ENCODE measurements at regions not wholly inside any gene's neighbourhood (a gene's known extent, or its start where the extent isn't known, plus 50 kb on each side); places are given as distances from the start of the nearest gene placed in this dataset.
"Not testable (repeated sequence)": the region's sequence is repeated elsewhere in the genome, so short reads cannot be mapped to it uniquely, and the experiment has no call there.

DNA sequence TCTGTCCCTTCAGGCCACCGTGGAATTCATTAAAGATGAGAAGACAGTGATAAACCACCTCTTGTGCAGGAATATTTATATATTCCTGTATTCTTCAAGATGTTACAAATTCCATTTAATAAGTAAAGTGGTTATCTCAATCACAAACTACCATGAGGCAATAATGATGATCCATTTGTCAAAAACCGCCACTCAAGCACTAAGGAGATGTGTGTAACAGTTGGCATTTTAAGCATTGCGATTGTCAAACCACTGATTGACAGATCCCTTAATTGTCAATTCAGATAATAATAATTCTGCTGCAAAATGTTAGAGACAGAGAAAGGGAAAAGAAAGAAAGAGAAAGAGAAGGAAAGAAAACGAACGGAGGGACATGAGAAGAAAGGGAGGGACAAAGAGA lies 476.1 kb upstream of the RBFOX1 start:
- no peak for DNase-seq (ENCODE audit: low read depth in 2 of 2)

DNA sequence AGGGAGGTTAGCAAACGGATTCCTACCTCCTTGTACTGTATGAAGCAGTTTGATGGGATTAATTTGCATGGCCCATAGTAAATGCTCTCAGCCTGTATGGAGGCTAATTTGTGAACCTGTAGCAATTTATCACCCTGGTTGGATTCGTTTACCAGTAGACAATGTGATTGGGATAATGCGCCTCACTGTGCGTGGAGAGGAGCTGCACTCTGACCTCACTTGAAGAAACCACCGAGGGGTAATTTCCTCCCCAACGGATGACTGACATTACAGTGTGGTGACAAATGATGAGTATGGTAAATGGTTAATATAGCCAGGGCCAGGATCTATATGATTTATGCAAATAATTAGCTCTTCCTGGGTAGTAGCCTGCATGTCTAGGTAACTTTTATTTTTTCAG lies 479.1 kb upstream of the RBFOX1 start:
- no peak for DNase-seq (ENCODE audit: low read depth in 2 of 2)

GRCh38 chr16:6852643-6853225 lies 479.9 kb upstream of the RBFOX1 start:
- DNase-seq (ENCODE audit: low read depth in 2 of 2): no peak

- no peak for DNase-seq (ENCODE audit: low read depth in 2 of 2)
Measured at GRCh38 chr16:6846452-6846851, 486.2 kb upstream of the RBFOX1 start.

GRCh38 chr16:6841392-6841791 lies 491.3 kb upstream of the RBFOX1 start:
- no peak for DNase-seq (ENCODE audit: low read depth in 2 of 2)

DNA sequence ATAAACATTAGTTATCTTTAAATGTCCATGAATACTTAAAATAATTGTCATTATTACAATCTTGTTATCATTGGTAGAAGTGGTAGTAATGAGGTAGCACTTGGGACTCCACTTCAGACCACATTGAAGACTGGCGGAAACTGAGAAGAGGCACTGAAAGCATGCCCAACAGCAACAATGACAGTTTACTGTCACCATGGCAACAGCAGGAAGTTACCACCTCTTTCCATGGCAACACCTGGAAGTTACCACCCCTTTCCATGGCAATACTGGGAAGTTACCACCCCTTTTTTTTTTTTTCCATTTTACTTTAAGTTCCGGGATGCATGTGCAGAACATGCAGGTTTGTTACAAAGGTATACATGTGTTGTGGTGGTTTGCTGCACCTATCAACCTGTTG lies 494.9 kb upstream of the RBFOX1 start:
- no peak for DNase-seq (ENCODE audit: low read depth in 2 of 2)

DNA sequence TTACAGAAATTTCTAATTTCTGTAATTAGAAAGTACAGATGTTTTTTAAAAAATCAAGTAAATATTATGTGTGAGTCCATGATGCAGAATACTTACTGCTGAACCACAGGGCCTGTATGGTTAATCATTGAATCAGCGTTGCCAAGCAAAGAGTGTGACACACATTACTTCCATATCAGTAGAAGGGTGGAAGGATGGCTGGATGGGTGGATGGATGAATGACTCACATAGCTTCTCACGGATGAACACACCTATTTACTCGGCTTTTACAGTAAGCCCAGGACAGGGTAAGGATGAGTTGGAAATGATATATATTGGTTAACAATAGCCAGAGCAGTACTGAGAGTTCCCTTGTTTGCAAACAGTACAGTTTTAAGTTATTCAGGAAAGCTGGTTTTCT lies 495.9 kb upstream of the RBFOX1 start:
- no peak for DNase-seq (ENCODE audit: low read depth in 2 of 2)

DNA sequence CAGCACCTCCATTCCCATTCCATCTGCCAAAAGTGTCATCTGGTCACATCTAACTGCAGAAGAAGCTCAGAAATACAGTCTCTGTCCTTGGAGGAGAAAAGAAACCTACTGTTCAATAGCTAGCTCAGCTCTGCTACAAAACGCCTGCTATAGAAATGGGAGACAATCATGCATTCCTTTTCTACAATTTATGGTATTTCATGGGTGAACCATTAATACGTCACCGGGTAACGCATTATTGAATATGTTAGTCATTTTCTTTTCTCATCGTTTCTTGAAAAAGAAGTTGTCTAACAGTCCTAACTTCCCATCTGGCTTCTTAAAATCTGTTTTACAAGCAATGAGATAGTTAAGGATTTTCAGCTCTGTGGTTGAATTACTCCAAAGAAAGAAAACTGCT lies 496.7 kb upstream of the RBFOX1 start:
- DNase-seq (ENCODE audit: low read depth in 2 of 2): no peak

DNA sequence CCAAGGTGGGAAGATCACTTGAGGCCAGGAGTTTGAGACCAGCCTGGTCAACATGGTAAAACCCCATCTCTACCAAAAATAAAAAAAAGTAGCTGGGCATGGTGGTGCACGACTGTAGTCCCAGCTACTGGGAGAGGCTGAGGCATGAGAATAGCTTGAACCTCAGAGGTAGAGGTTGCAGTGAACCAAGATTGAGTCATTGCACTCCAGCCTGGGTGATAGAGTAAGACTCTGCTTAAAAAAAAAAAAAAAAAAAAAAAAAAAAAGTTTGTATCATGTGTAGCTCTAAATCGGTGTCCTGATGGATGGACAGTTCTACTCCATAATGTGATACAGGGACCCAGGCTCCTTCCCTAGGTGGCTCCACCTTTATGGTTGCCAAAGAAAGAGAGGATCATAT lies 497.1 kb upstream of the RBFOX1 start:
- no peak for DNase-seq (ENCODE audit: low read depth in 2 of 2)

DNA sequence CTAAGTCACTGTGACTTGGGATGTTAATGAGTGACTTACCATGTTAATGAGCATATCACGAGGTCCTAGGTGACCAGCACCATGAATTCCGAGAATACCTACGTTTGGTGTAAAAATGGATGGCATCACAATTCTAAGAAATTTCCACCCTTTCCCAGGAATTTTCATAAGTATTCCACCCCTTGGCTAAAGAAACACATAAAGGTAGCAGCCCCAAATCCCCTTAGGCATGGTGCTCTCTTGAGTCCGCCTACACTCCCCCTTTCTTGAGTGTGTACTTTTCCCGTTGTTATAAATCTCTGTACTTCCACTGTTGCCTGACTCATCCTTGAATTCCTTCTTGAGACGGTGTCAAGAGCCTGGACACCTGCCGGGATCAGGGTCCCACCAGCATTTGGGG lies 504.0 kb upstream of the RBFOX1 start:
- no peak for DNase-seq (ENCODE audit: low read depth in 2 of 2)

GRCh38 chr16:6827931-6828330 lies 504.7 kb upstream of the RBFOX1 start:
- DNase-seq (ENCODE audit: low read depth in 2 of 2): no peak

GRCh38 chr16:6827267-6827666 lies 505.4 kb upstream of the RBFOX1 start:
- DNase-seq (ENCODE audit: low read depth in 2 of 2): no peak

DNA sequence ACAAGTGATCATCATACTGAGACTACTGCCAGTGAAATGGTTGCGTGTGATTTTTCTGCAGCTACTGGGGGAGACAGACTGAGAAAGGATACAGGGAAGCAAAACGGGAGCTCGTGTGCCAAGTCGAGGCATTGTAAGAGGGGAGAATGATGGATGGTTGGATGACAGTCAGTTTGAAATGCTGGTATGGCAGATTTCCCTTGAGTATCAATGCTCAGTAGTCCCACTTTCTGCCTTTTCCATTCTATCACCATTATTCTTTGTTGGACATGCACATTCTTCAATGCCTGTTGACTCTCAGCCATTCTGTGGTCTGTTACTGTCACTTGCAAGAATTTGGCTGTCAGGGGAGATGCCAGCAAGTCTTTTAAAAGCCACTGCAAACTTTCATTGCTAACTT lies 510.6 kb upstream of the RBFOX1 start:
- DNase-seq (ENCODE audit: low read depth in 2 of 2): no peak

DNA sequence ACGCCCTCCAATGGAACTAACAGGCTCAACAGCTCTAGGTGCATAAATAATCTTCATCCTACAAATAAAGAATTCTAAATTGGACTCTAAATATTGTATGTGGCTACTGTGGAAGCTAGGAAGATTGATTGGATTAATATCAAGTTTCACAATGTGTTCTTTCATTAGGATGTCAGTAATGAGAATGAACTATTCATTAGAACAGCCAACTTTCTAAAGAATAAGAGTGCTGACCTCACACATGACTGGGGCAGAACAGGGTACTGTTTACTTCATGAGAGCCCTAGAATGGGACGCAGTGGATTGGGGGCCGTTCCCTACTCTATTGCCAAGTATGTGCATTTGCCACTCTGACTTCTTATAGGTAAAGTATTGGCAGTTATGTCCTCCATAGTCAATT lies 528.2 kb upstream of the RBFOX1 start:
- DNase-seq (ENCODE audit: low read depth in 2 of 2): no peak

DNA sequence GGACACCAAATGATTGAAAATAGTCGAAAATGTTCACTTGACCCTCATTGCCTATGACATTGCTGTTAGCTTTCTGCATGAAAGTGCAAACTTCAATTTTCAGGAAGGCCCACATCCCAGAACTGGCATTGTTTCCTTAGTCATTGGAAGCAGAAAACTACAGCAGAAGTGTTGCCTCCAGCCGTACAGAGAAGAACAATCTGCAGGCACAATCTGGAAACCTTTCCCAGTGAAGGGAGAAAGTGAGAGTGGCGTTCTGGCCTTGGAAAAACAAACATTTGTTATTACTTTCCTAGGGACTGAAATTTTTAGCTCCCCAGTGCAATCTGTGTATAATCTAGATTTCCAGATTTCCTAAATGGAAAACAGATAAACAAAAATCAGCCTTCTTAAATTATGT lies 529.5 kb upstream of the RBFOX1 start:
- DNase-seq (ENCODE audit: low read depth in 2 of 2): no peak

DNA sequence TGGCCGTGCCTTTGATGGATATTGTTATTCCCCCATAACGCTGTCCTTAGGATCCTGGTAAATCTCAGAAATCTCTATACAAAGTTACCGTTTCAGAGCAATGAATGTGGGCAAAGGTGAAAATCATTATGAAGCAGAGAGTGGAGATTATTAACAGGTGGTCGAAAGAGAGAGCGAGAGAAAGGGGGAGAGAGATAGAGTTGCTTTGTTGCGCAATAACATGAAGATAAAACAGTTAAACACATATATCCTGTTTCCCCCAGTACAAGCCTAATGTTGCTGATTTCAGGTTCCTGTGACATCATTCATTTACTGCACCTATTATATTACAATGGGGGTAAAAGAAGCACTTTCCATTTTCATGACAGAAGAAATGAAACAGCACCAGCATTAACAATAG lies 535.4 kb upstream of the RBFOX1 start:
- no peak for DNase-seq (ENCODE audit: low read depth in 2 of 2)

DNA sequence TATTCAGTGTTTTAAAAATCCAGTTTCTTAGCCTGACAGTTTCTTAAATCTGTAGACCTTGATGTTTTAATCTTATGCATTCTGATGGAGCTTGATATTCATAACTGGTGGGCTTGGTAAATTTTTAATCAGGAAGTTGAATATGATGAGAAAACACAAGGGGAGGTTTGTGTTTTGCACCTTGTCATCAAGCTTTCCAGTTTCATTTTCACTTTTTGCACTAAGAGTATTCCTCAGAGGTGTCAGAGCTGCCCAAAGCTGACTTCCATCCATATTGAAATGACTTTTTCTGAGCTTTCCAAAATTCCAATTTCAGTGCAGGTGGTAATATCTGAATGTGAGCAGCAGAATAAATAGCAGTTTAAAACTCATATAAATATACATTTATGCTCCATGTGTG lies 555.0 kb upstream of the RBFOX1 start:
- no peak for DNase-seq (ENCODE audit: low read depth in 2 of 2)

GRCh38 chr16:6775712-6776111 lies 556.9 kb upstream of the RBFOX1 start:
- no peak for DNase-seq (ENCODE audit: low read depth in 2 of 2)

GRCh38 chr16:6771956-6772355 lies 560.7 kb upstream of the RBFOX1 start:
- DNase-seq (ENCODE audit: low read depth in 2 of 2): no peak

DNA sequence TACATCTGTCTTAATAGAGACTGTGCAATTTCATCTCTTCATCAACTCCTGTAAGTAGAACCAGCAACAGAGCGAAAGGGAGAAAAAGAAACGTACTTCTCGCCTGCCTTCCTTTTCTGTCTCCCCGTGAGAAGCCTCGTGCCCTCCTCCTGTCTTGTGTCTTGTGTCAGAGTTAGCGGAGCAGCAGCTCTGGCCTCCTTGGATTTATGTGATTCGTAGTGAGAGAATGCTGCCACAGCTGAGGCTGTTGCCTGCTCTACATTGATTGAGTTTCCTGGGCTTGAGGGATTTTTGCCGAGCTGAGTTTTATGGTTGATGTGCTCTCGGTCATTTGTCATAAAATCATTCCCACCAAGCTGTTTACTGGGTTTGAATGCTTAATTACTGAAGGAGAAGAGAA lies 579.1 kb upstream of the RBFOX1 start:
- DNase-seq (ENCODE audit: low read depth in 2 of 2): no peak

GRCh38 chr16:6751191-6751590 lies 581.5 kb upstream of the RBFOX1 start:
- no peak for DNase-seq (ENCODE audit: low read depth in 2 of 2)

GRCh38 chr16:6749698-6750097 lies 582.9 kb upstream of the RBFOX1 start:
- no peak for DNase-seq (ENCODE audit: low read depth in 2 of 2)

GRCh38 chr16:6736302-6736701 lies 596.3 kb upstream of the RBFOX1 start:
- DNase-seq (ENCODE audit: low read depth in 2 of 2): not testable (repeated sequence)

DNA sequence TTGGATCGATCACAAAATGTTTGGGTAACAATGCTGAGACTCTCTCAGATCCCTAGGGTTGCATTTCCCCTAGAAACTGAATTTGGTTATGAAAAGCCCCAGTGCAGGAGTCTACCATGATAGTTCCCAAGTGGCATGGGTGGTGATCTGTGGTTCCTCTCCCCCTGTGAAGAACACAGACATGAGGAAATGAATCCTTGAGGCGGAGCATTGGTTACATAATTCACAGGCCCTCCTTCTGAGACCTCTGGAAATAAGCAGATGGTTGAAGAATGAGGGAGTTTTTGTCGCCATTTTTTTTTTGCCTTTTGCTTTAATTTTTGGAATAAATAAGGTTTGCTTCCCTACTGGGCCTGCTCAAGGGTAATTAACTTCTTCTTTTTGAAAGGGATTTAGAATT lies 597.0 kb upstream of the RBFOX1 start:
- no peak for DNase-seq (ENCODE audit: low read depth in 2 of 2)

DNA sequence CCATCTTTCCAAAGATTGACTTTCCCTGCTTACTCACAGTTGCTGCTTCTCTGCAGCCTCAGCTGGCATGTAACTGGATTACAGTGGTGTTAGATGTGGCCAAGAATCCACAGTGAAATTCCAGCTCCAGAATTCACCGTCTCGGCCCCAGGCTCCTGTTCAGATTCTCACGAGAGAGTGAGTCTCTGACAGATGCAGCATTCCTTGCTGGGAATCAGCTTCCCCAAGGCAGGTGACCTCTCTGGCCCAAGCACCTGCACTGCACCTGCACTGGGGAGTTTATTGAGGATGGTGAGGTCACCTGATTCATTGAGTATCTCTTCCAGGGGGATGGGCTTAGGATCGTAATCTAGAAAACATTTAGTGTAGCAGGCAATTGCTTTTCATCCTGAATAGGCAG lies 600.5 kb upstream of the RBFOX1 start:
- DNase-seq (ENCODE audit: low read depth in 2 of 2): no peak
